ENCODE measurements at regions not wholly inside any gene's neighbourhood (a gene's known extent, or its start where the extent isn't known, plus 50 kb on each side); places are given as distances from the start of the nearest gene placed in this dataset.

GRCh38 chr4:124946696-124947095, 234.2 kb upstream of the ANKRD50 start:
- TF ChIP-seq CTCF (IDR thresholded peaks at IDR 0.05), result no peak
- TF ChIP-seq POLR2A (IDR thresholded peaks at IDR 0.05), result no peak
